A673 (cell line): ENCODE measurements at regions not wholly inside any gene's neighbourhood (a gene's known extent, or its start where the extent isn't known, plus 50 kb on each side); places are given as distances from the start of the nearest gene placed in this dataset.

Source experiments
- BruUV-seq: library from RNA; stranded (reverse); fragments of 400-500 nt; replicated peaks from 2 replicates; lab custom pipeline; 2021; lab: Mats Ljungman, UMichigan
- CTCF ChIA-PET: fragments of 300-600 bp; sonication (Branson Sonifier 250); formaldehyde crosslinking; loops from one replicate; lab custom pipeline; 2022; ENCODE audit warnings: antibody characterized with exemption; lab: Charles Lee
- POLR2A ChIA-PET: fragments of 300-600 bp; sonication (Branson Sonifier 250); formaldehyde crosslinking; loops from one replicate; lab custom pipeline; 2022; ENCODE audit warnings: antibody characterized with exemption; ENCODE audit not compliant: low non-redundant PET; lab: Charles Lee
- DNase-seq: peaks from one replicate; pipeline ENCODE4 v3.0.0-alpha.2; 2015; ENCODE audit warnings: low spot score
- H3K27ac ChIP-seq: fragments of 200-600 bp; sonication (generic); 2 replicates; pipeline ENCODE4 v1.5.1; 2016; ENCODE audit warnings: mixed run types, low read depth, mild to moderate bottlenecking, mixed read lengths, antibody characterized with exemption, low read length; ENCODE audit not compliant: poor library complexity, severe bottlenecking
- H3K27me3 ChIP-seq: fragments of 200-600 bp; sonication (generic); replicated peaks from 2 replicates; pipeline ENCODE4 v1.6.1; 2017; ENCODE audit warnings: mixed run types, low read depth, mild to moderate bottlenecking, mixed read lengths, antibody characterized with exemption, low read length; ENCODE audit not compliant: insufficient read depth, poor library complexity
- H3K36me3 ChIP-seq: fragments of 200-600 bp; sonication (generic); 2 replicates; pipeline ENCODE4 v1.6.1; 2016; ENCODE audit warnings: mixed run types, mild to moderate bottlenecking, mixed read lengths, antibody characterized with exemption, low read length; ENCODE audit not compliant: insufficient read depth, poor library complexity, severe bottlenecking
- H3K4me1 ChIP-seq: fragments of 200-600 bp; sonication (generic); 2 replicates; pipeline ENCODE4 v1.6.1; 2017; ENCODE audit warnings: mixed run types, mild to moderate bottlenecking, mixed read lengths, antibody characterized with exemption, low read length; ENCODE audit not compliant: insufficient read depth, poor library complexity, severe bottlenecking
- H3K4me3 ChIP-seq: fragments of 200-600 bp; sonication (generic); 2 replicates; pipeline ENCODE4 v1.5.1; 2016; ENCODE audit warnings: low read depth, mixed run types, mild to moderate bottlenecking, mixed read lengths, low read length; ENCODE audit not compliant: poor library complexity, severe bottlenecking
- H3K9me3 ChIP-seq: fragments of 200-600 bp; sonication (generic); 2 replicates; pipeline ENCODE4 v1.6.1; 2016; ENCODE audit warnings: mixed run types, low read depth, mild to moderate bottlenecking, mixed read lengths, antibody characterized with exemption, low read length; ENCODE audit not compliant: poor library complexity, severe bottlenecking
- CTCF ChIP-seq: fragments of 300-800, 200-600 bp; sonication (generic); conservative IDR thresholded peaks from 2 replicates; pipeline ENCODE4 v1.5.1; 2017; ENCODE audit warnings: low read depth, mild to moderate bottlenecking, antibody characterized with exemption, low read length, moderate library complexity, mixed read lengths
- EZH2 ChIP-seq: fragments of 200-600 bp; sonication (generic); IDR thresholded peaks from 2 replicates; pipeline ENCODE4 v1.6.1; 2017; ENCODE audit warnings: borderline replicate concordance, low read depth, mild to moderate bottlenecking, mixed read lengths, antibody characterized with exemption, low read length; ENCODE audit not compliant: poor library complexity, severe bottlenecking
- intact Hi-C: fragments of 100-400 bp; cut with micrococcal nuclease; formaldehyde crosslinking; loops from one replicate; pipeline ENCODE4 v1.10.0; 2022; ENCODE audit not compliant: unreplicated experiment

DNA sequence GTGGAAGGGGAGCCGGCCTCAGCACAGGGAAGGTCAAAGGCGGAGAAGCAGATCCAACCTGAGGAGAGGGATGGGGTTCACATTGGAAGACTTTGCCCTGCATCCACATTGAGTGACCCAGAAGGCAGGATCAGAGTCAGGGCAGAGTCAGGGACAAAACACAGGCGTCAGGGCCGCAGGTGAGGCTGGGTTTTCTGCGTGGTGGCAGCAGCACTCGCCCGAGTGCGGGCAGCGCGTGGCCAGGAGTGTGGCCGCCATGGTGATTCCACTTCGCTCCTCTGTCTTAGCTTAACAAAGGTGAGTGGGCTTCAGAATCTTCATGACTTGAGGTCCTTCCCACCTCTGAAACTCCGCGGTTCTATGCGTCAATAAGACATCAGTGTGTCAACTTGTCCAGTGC lies 476.9 kb upstream of the SMIM21 start:
- Histone ChIP-seq H3K27ac (no peak overlapping the region), H3K27me3 (no peaks in the 10 kb centered on the region), H3K9me3 (no peaks in the 10 kb centered on the region), H3K36me3 (no peaks in the 10 kb centered on the region), H3K4me1 (no peaks in the 10 kb centered on the region), H3K4me3 (no peak overlapping the region)
- ChIA-PET CTCF (no interaction called here), POLR2A (no interaction called here)
- no peak for TF ChIP-seq CTCF
- TF ChIP-seq EZH2, result no peak
- no TSS peak for BruUV-seq
- no peak for DNase-seq
- intact Hi-C loops, result no loop called here

DNA sequence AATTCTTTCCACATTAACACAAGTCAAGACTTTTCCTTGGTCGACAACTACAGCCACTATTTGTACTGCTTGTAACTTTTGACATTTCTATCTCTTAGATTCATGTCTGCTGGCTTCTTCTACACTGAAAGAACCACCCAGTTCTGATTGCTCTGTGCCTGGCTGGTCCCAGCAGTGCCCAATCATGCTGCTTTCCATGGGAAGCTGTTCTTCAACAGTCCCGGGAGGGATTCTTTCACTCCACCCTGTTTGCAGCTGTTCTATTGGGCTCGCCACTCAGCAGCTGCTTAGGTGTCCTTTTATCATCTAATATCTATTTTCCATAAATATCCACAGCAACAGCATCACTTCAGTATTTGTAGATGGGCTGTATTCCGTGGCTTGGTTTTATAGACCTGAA lies 471.1 kb upstream of the SMIM21 start:
- Histone ChIP-seq H3K27ac (no peak overlapping the region), H3K27me3 (no peaks in the 10 kb centered on the region), H3K4me1 (no peaks in the 10 kb centered on the region), H3K36me3 (no peaks in the 10 kb centered on the region), H3K4me3 (no peak overlapping the region), H3K9me3 (no peaks in the 10 kb centered on the region)
- POLR2A ChIA-PET, result no interaction called here
- TF ChIP-seq CTCF, result no peak
- no peak for TF ChIP-seq EZH2
- no peak for DNase-seq
- BruUV-seq, result no TSS peak
- intact Hi-C loops, result loop anchor here (10.0 kb wide), 1 partner anchor 356 kb away; no protein-coding TSS in a partner anchor
- CTCF ChIA-PET, result no interaction called here

DNA sequence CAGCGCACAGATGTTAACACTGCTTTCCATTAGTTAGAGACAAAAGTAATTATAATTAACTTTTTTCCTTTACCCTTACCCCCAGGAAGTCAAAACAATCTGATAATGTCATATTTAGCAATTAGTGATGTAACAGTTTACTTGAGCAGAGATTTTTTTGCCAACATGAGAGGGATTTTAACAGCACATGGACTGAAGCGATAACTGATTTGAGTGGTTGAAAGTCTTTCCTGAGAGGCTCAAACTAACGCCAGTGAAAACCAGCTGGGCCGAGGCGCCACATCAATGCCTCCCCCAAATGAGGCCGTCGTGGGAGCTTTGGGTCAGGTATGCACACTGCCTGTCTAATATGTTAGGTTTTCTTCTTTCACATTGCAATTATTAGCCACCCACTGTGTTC lies 469.9 kb upstream of the SMIM21 start:
- Histone ChIP-seq H3K27me3 (no peaks in the 10 kb centered on the region), H3K4me1 (no peaks in the 10 kb centered on the region), H3K9me3 (no peaks in the 10 kb centered on the region), H3K27ac (no peak overlapping the region), H3K4me3 (no peak overlapping the region), H3K36me3 (no peaks in the 10 kb centered on the region)
- TF ChIP-seq CTCF (no peak), EZH2 (no peak)
- no TSS peak for BruUV-seq
- ChIA-PET POLR2A (no interaction called here), CTCF (no interaction called here)
- DNase-seq, result no peak
- intact Hi-C loops, result loop anchor here (10.0 kb wide), 1 partner anchor 357 kb away; no protein-coding TSS in a partner anchor
